Neural cell (in vitro differentiated cells): ENCODE measurements at regions not wholly inside any gene's neighbourhood (a gene's known extent, or its start where the extent isn't known, plus 50 kb on each side); places are given as distances from the start of the nearest gene placed in this dataset.

Source experiments
- H2AFZ ChIP-seq: fragments of 200-600, 300-800 bp; sonication (generic), shearing (Covaris generic); 2 replicates; pipeline ENCODE4 v1.6.0; 2014; ENCODE audit warnings: low read depth, mild to moderate bottlenecking, antibody characterized with exemption, low read length, moderate library complexity
- H3F3A ChIP-seq: fragments of 200-600 bp; shearing (Covaris generic); 2 replicates; pipeline ENCODE4 v1.6.1; 2016; ENCODE audit warnings: mild to moderate bottlenecking, moderate library complexity, mixed read lengths, antibody characterized with exemption, low read length; ENCODE audit not compliant: insufficient read depth, poor library complexity, severe bottlenecking
- H3K27ac ChIP-seq: fragments of 200-600, 300-800 bp; sonication (generic), shearing (Covaris generic); 2 replicates; pipeline ENCODE4 v1.5.1; 2014; ENCODE audit warnings: mild to moderate bottlenecking, low read length, moderate library complexity
- H3K27me3 ChIP-seq: fragments of 300-800, 200-600 bp; sonication (generic), shearing (Covaris generic); 2 replicates; pipeline ENCODE4 v1.6.0; 2014; ENCODE audit warnings: mild to moderate bottlenecking, low read depth, low read length, moderate library complexity; ENCODE audit not compliant: insufficient read depth
- H3K36me3 ChIP-seq: fragments of 300-800, 200-600 bp; sonication (generic), shearing (Covaris generic); 2 replicates; pipeline ENCODE4 v1.5.1; 2014; ENCODE audit warnings: mild to moderate bottlenecking, antibody characterized with exemption, low read length, moderate library complexity; ENCODE audit not compliant: insufficient read depth
- H3K4me2 ChIP-seq: fragments of 300-800, 200-600 bp; sonication (generic), shearing (Covaris generic); 2 replicates; pipeline ENCODE4 v1.6.0; 2014; ENCODE audit warnings: mild to moderate bottlenecking, low read length
- H3K4me3 ChIP-seq: fragments of 300-800, 200-600 bp; sonication (generic), shearing (Covaris generic); 2 replicates; pipeline ENCODE4 v1.5.1; 2014; ENCODE audit warnings: mild to moderate bottlenecking, low read length, moderate library complexity
- H3K79me2 ChIP-seq: fragments of 200-600 bp; shearing (Covaris generic); replicated peaks from 2 replicates; pipeline ENCODE4 v1.6.0; 2014; ENCODE audit warnings: mild to moderate bottlenecking, low read length, moderate library complexity; ENCODE audit not compliant: insufficient read depth
- H3K9ac ChIP-seq: fragments of 300-800, 200-600 bp; sonication (generic), shearing (Covaris generic); 2 replicates; pipeline ENCODE4 v1.6.1; 2016; ENCODE audit warnings: mild to moderate bottlenecking, low read length, mixed read lengths
- H3K9me2 ChIP-seq: fragments of 200-600 bp; shearing (Covaris generic); 2 replicates; pipeline ENCODE4 v1.6.1; 2016; ENCODE audit warnings: mild to moderate bottlenecking, low read length, mixed read lengths; ENCODE audit not compliant: insufficient read depth
- H3K9me3 ChIP-seq: fragments of 200-600, 300-800 bp; sonication (generic), shearing (Covaris generic); 2 replicates; pipeline ENCODE4 v1.6.1; 2016; ENCODE audit warnings: mild to moderate bottlenecking, mixed run types, low read length, moderate library complexity, mixed read lengths
- H4K20me1 ChIP-seq: fragments of 200-600 bp; shearing (Covaris generic); 2 replicates; pipeline ENCODE4 v1.6.1; 2016; ENCODE audit warnings: mild to moderate bottlenecking, mixed run types; ENCODE audit not compliant: insufficient read depth
- EP300 ChIP-seq: fragments of 450-650 bp; conservative IDR thresholded peaks from 2 replicates; pipeline ENCODE4 v1.6.1; 2014; ENCODE audit warnings: antibody characterized with exemption, mild to moderate bottlenecking, moderate library complexity; ENCODE audit not compliant: poor library complexity, severe bottlenecking
- EZH2 ChIP-seq: fragments of 200-600, 300-800 bp; shearing (Covaris generic), sonication (generic); IDR thresholded peaks from 2 replicates; pipeline ENCODE4 v1.6.1; 2014; ENCODE audit warnings: antibody characterized with exemption, low read length, borderline replicate concordance, mild to moderate bottlenecking; ENCODE audit not compliant: insufficient read depth, poor library complexity, severe bottlenecking
- MXI1 ChIP-seq: fragments of 450-650 bp; conservative IDR thresholded peaks from 2 replicates; pipeline ENCODE4 v1.6.1; 2014; ENCODE audit warnings: antibody characterized with exemption, mild to moderate bottlenecking; ENCODE audit not compliant: poor library complexity, severe bottlenecking
- POLR2AphosphoS5 ChIP-seq: IDR thresholded peaks from 2 replicates; pipeline ENCODE4 v1.6.1; 2012
- RAD21 ChIP-seq: fragments of 450-650 bp; conservative IDR thresholded peaks from 2 replicates; pipeline ENCODE4 v1.6.1; 2014; ENCODE audit warnings: antibody characterized with exemption, mild to moderate bottlenecking, moderate library complexity
- SMC3 ChIP-seq: fragments of 450-650 bp; conservative IDR thresholded peaks from 2 replicates; pipeline ENCODE4 v1.6.1; 2014; ENCODE audit warnings: antibody characterized with exemption, mild to moderate bottlenecking, moderate library complexity; ENCODE audit not compliant: poor library complexity
- TAF1 ChIP-seq: IDR thresholded peaks from 2 replicates; pipeline ENCODE4 v1.6.1; 2012; ENCODE audit warnings: low read depth
- TF ChIP-seq, protein P1 (sequence below): fragments of 450-650 bp; IDR thresholded peaks from 2 replicates; pipeline ENCODE4 v1.5.1; 2014; ENCODE audit warnings: antibody characterized with exemption, mild to moderate bottlenecking, moderate library complexity; ENCODE audit not compliant: poor library complexity, severe bottlenecking
- TF ChIP-seq, protein P2 (sequence below): IDR thresholded peaks from 2 replicates; pipeline ENCODE4 v1.6.1; 2012; ENCODE audit warnings: borderline replicate concordance

DNA sequence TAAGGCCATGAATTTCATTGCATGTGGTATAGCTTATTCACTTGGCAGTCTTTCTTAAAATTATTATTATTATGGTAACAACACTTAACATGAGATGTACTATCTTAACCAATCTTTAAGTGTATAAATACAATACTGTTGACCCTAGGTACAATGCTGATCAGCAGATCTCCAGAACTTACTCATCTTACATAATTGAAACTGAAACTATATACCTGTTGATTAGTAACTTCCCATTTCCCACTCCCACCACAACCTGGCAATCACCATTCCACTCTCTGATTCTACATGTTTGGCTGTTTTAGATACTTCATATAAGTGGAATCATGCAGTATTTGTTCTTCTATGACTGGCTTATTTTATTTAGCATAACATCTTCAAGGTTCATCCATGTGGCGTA lies 150.2 kb upstream of the POU2AF2 start:
- H3K27me3 ChIP-seq = no peaks in the 10 kb centered on the region
- no peak for TF ChIP-seq MXI1
- no peak for TF ChIP-seq SMC3
- TF ChIP-seq RAD21 = no peak
- no peak for TF ChIP-seq POLR2AphosphoS5
- TF ChIP-seq TAF1 = no peak
- TF ChIP-seq EZH2 = no peak
- TF ChIP-seq, protein P1, sequence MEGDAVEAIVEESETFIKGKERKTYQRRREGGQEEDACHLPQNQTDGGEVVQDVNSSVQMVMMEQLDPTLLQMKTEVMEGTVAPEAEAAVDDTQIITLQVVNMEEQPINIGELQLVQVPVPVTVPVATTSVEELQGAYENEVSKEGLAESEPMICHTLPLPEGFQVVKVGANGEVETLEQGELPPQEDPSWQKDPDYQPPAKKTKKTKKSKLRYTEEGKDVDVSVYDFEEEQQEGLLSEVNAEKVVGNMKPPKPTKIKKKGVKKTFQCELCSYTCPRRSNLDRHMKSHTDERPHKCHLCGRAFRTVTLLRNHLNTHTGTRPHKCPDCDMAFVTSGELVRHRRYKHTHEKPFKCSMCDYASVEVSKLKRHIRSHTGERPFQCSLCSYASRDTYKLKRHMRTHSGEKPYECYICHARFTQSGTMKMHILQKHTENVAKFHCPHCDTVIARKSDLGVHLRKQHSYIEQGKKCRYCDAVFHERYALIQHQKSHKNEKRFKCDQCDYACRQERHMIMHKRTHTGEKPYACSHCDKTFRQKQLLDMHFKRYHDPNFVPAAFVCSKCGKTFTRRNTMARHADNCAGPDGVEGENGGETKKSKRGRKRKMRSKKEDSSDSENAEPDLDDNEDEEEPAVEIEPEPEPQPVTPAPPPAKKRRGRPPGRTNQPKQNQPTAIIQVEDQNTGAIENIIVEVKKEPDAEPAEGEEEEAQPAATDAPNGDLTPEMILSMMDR = no peak
- TF ChIP-seq, protein P2, sequence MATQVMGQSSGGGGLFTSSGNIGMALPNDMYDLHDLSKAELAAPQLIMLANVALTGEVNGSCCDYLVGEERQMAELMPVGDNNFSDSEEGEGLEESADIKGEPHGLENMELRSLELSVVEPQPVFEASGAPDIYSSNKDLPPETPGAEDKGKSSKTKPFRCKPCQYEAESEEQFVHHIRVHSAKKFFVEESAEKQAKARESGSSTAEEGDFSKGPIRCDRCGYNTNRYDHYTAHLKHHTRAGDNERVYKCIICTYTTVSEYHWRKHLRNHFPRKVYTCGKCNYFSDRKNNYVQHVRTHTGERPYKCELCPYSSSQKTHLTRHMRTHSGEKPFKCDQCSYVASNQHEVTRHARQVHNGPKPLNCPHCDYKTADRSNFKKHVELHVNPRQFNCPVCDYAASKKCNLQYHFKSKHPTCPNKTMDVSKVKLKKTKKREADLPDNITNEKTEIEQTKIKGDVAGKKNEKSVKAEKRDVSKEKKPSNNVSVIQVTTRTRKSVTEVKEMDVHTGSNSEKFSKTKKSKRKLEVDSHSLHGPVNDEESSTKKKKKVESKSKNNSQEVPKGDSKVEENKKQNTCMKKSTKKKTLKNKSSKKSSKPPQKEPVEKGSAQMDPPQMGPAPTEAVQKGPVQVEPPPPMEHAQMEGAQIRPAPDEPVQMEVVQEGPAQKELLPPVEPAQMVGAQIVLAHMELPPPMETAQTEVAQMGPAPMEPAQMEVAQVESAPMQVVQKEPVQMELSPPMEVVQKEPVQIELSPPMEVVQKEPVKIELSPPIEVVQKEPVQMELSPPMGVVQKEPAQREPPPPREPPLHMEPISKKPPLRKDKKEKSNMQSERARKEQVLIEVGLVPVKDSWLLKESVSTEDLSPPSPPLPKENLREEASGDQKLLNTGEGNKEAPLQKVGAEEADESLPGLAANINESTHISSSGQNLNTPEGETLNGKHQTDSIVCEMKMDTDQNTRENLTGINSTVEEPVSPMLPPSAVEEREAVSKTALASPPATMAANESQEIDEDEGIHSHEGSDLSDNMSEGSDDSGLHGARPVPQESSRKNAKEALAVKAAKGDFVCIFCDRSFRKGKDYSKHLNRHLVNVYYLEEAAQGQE = no peak
- no peak for TF ChIP-seq EP300
- H3K36me3 ChIP-seq = no peaks in the 10 kb centered on the region
- H3F3A ChIP-seq = no peaks in the 10 kb centered on the region
- no peak overlapping the region for H3K27ac ChIP-seq
- H3K9ac ChIP-seq = no peak overlapping the region
- H3K4me3 ChIP-seq = no peak overlapping the region
- H3K9me2 ChIP-seq = no peaks in the 10 kb centered on the region
- H3K4me2 ChIP-seq = no peak overlapping the region
- no peaks in the 10 kb centered on the region for H3K79me2 ChIP-seq
- no peaks in the 10 kb centered on the region for H3K9me3 ChIP-seq
- H2AFZ ChIP-seq = no peak overlapping the region
- H4K20me1 ChIP-seq = no peaks in the 10 kb centered on the region

DNA sequence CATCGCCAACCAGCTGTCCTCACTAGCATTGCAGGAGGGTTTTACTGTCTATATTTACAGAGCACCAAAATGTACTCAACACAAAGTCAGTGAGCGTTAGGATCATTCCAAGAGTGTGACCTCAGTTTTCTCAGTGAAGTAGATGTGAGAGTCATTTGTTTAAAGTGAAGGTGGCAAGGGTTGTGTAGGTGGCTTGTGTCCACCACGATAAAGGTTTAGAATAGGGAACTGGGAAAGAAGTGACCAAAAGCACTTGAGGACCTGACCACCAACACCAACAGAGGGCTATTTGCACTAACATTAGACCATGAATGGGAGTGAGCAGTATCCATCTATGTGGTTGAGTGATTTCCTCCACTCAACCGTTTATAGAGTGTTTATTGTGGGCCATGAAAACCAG lies 152.5 kb upstream of the POU2AF2 start:
- no peaks in the 10 kb centered on the region for H3F3A ChIP-seq

More for the DNA sequence above, 152.5 kb upstream of the POU2AF2 start:
- H3K4me3 ChIP-seq = no peak overlapping the region
- no peak for TF ChIP-seq TAF1
- TF ChIP-seq EZH2 = no peak
- no peak for TF ChIP-seq POLR2AphosphoS5
- TF ChIP-seq, protein P2 = no peak
- TF ChIP-seq EP300 = no peak
- no peak for TF ChIP-seq SMC3
- TF ChIP-seq, protein P1 = no peak
- TF ChIP-seq RAD21 = no peak
- H2AFZ ChIP-seq = no peak overlapping the region
- no peaks in the 10 kb centered on the region for H4K20me1 ChIP-seq
- no peaks in the 10 kb centered on the region for H3K36me3 ChIP-seq
- no peaks in the 10 kb centered on the region for H3K9me2 ChIP-seq
- no peaks in the 10 kb centered on the region for H3K27me3 ChIP-seq
- no peaks in the 10 kb centered on the region for H3K9me3 ChIP-seq
- H3K27ac ChIP-seq = no peak overlapping the region
- no peak overlapping the region for H3K4me2 ChIP-seq
- H3K9ac ChIP-seq = no peak overlapping the region
- H3K79me2 ChIP-seq = no peaks in the 10 kb centered on the region
